Immature natural killer cell (primary cell): ENCODE measurements at regions not wholly inside any gene's neighbourhood (a gene's known extent, or its start where the extent isn't known, plus 50 kb on each side); places are given as distances from the start of the nearest gene placed in this dataset.

Experiments
- DNase-seq, 3 donors: peaks; one replicate each; pipeline ENCODE4 v3.0.0; 2022; ENCODE audit warnings: mixed read lengths in 1 of 3
- H3K27ac Mint-ChIP-seq, 6 donors: one replicate each; pipeline ENCODE4 v1.8.0; 2020; ENCODE audit warnings: mixed read lengths in 6 of 6, mild to moderate bottlenecking in 5 of 6, inconsistent platforms in 4 of 6, moderate library complexity in 3 of 6
- H3K27me3 Mint-ChIP-seq, 3 donors: one replicate each; pipeline ENCODE4 v1.8.0; 2020 to 2021; ENCODE audit warnings: low read depth in 3 of 3, mild to moderate bottlenecking in 3 of 3, mixed read lengths in 3 of 3, moderate library complexity in 3 of 3, inconsistent platforms in 1 of 3
- H3K36me3 Mint-ChIP-seq, 3 donors: one replicate each; pipeline ENCODE4 v1.8.0; 2020; ENCODE audit warnings: mixed read lengths in 3 of 3, inconsistent platforms in 2 of 3, mild to moderate bottlenecking in 2 of 3
- H3K4me1 Mint-ChIP-seq, 2 donors: one replicate each; pipeline ENCODE4 v1.8.0; 2020; ENCODE audit warnings: inconsistent platforms in 2 of 2, mild to moderate bottlenecking in 2 of 2, mixed read lengths in 2 of 2, moderate library complexity in 1 of 2
- H3K4me3 Mint-ChIP-seq, 5 donors: one replicate each; pipeline ENCODE4 v1.8.0; 2020; ENCODE audit warnings: mild to moderate bottlenecking in 5 of 5, mixed read lengths in 5 of 5, inconsistent platforms in 3 of 5, moderate library complexity in 3 of 5
- H3K9me3 Mint-ChIP-seq, 6 donors: one replicate each; pipeline ENCODE4 v1.8.0; 2020; ENCODE audit warnings: mild to moderate bottlenecking in 6 of 6, mixed read lengths in 6 of 6, inconsistent platforms in 4 of 6, moderate library complexity in 3 of 6

DNA sequence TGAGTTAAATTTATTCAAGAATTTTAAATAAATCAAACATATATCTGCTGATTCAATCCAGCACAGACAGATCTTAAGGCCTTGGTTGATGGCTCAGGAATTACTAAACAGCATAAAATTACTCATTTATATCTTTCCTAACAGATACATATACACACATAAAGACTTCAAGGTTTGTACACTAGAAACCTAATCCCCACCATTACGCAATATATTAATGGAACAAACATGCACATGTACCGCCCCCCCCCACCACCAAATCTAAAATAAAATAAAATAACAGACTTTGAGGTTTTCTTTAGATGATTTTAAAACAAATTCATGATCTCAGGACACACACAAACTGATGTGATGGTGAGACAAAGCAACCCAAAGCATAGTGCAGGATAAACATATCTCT is 333.9 kb upstream of the DDX53 start:
- H3K9me3 Mint-ChIP-seq, result peaks cover 0 to 6% (median 3%) of the 10 kb centered on the region in 6 donors
- no peaks in the 10 kb centered on the region for H3K4me1 Mint-ChIP-seq
- H3K27ac Mint-ChIP-seq, result no peak overlapping the region
- peaks cover 2 to 7% (median 2%) of the 10 kb centered on the region in 3 donors for H3K27me3 Mint-ChIP-seq
- no peaks in the 10 kb centered on the region for H3K36me3 Mint-ChIP-seq
- DNase-seq, result no peak
- H3K4me3 Mint-ChIP-seq, result no peak overlapping the region

DNA sequence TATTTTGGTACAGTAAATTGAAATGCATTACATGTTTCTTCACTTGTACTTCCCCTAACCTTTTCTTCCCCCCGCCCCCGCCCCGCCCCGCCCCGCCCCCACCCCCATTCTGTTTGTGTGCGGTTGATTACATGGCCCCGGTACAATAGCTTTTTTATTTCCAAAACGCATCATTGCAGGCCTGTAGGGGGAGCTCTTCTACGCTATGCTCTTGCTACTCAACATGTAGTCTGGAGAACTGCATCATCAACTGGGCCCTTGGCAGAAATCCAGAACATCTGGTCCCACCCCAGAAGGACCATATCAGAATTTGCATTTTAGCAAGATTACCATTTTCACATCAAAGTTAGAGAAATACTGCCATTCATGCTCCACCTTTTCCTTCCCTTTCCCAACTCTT is 333.3 kb upstream of the DDX53 start:
- Mint-ChIP-seq H3K27ac (no peak overlapping the region), H3K9me3 (peaks cover 0 to 6% (median 3%) of the 10 kb centered on the region in 6 donors), H3K27me3 (peaks cover 2 to 7% (median 3%) of the 10 kb centered on the region in 3 donors), H3K4me1 (no peaks in the 10 kb centered on the region), H3K36me3 (no peaks in the 10 kb centered on the region), H3K4me3 (no peak overlapping the region)
- DNase-seq, result no peak

DNA sequence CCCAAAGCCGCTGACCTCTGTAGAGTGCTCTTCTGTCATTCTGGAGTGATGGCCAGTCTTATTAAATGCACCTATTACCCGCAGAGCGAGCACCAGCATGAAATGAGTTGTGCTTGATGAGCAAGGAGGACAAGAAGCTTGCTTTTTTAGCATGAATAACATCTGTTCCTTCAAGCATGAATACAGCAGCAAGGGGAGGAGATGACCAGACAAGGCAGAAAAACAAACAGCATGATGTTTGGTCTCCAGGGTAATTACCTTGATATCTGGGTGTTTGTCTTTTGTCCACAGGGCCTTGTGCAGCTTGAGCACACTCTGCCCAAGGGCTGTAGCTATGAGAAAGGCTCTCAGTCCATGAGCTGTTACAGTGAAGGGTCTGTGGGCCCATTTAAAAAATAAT is 324.8 kb upstream of the DDX53 start:
- H3K9me3 Mint-ChIP-seq, result peaks cover 0 to 4% (median 2%) of the 10 kb centered on the region in 6 donors
- H3K4me1 Mint-ChIP-seq, result no peaks in the 10 kb centered on the region
- peaks cover 0 to 9% (median 4%) of the 10 kb centered on the region in 3 donors for H3K27me3 Mint-ChIP-seq
- H3K4me3 Mint-ChIP-seq, result no peak overlapping the region
- no peak overlapping the region for H3K27ac Mint-ChIP-seq
- DNase-seq, result no peak
- H3K36me3 Mint-ChIP-seq, result no peaks in the 10 kb centered on the region

DNA sequence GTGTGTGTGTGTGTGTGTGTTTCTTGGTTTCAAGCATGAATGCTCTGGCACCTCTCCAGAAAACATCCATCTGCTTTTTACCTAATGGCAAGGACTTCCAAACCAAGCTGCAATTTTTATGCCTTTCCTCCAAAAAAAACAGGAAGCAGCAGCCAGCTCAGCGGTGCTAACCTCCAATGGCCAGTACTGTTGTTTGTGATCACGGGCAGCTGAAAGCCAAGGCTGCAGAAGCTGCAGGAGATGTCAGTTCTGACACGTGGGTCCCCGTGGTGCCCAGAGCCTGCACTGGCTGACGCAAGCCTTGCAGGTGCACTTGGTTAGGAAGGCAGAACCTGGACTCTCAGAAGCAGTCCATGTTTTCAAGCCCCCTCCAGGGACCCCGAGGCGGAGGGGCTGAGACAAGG is 313.6 kb upstream of the DDX53 start:
- Mint-ChIP-seq H3K36me3 (no peaks in the 10 kb centered on the region), H3K27me3 (peaks cover 0 to 3% (median 2%) of the 10 kb centered on the region in 3 donors), H3K9me3 (peaks cover 0 to 7% (median 2%) of the 10 kb centered on the region in 6 donors), H3K4me3 (no peak overlapping the region), H3K27ac (no peak overlapping the region), H3K4me1 (no peaks in the 10 kb centered on the region)
- DNase-seq, result no peak

DNA sequence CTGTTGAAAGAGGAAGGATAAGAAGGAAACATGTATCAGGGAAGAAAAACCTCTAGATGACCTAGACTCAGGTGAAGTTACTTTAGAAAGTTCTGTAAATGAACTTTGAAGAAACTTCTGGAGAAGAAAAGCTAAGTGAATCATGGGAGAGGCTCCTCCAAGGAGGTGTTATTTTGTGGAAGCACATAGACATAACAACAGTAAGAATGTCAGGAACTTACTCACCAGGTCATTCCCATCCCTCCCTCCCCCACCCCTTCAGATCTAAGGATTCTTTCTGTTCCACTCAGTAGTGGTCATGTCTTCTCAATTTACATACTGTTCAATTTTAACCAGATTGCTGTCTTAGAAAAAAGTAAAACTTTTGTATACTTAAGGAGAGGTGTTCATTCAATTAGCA is 310.5 kb upstream of the DDX53 start:
- Mint-ChIP-seq H3K27me3 (peaks cover 0 to 8% (median 0%) of the 10 kb centered on the region in 3 donors), H3K9me3 (peaks cover 0 to 5% (median 2%) of the 10 kb centered on the region in 6 donors), H3K4me3 (no peak overlapping the region), H3K36me3 (no peaks in the 10 kb centered on the region), H3K27ac (no peak overlapping the region), H3K4me1 (no peaks in the 10 kb centered on the region)
- no peak for DNase-seq

DNA sequence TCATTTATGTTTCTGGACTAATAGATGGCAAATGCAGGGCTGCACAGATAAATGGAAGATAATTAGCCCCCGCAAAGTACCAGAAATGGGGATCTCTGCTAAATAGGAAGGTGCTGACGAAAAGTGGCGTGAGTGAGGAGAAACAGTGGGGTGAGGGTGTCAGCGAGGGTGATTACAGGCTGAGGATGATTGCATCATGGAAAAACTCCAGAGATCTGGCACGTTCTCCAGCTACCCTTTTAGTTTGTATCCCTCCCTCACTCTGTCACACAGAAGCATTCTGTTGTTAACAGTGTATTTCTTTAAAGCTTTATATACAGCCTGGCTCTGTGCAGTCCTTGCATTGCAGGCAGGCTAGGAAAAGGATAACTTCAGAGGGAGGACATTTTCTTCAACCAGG is 309.6 kb upstream of the DDX53 start:
- no peaks in the 10 kb centered on the region for H3K4me1 Mint-ChIP-seq
- H3K9me3 Mint-ChIP-seq, result peaks cover 0 to 5% (median 2%) of the 10 kb centered on the region in 6 donors
- no peak overlapping the region for H3K27ac Mint-ChIP-seq
- no peak for DNase-seq
- peaks cover 0 to 8% (median 0%) of the 10 kb centered on the region in 3 donors for H3K27me3 Mint-ChIP-seq
- H3K4me3 Mint-ChIP-seq, result no peak overlapping the region
- H3K36me3 Mint-ChIP-seq, result no peaks in the 10 kb centered on the region

DNA sequence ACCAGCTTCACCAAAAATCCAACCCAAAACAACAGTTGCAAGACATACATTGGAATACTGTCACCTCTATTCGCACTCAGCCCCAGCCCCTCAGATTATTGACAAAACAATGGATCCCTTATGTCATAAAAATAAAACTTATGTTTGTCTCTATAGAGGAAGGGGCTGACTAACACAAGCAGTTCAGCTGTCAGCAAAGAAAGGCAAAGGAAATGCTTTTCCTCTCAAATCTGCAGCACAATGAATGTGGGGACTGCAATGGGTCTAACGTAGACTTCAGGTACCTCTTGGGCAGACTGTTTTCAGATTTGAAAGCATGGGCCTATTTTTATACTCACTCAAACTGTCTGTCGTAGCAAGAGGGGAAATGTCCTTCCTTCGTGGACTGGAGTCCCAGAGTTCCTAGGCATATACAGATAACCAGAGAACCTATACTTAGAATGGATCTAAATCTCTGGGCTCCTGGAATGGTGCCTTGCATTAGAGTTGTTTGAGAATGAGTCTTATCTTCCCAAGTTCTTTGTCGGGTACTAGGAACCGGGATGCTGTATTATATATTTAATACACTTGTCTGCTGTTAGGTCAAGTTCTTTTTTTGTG is 307.7 kb upstream of the DDX53 start:
- Mint-ChIP-seq H3K36me3 (no peaks in the 10 kb centered on the region), H3K4me1 (no peaks in the 10 kb centered on the region), H3K27ac (no peak overlapping the region), H3K9me3 (peaks cover 0 to 5% (median 3%) of the 10 kb centered on the region in 6 donors), H3K4me3 (no peak overlapping the region), H3K27me3 (peaks cover 0 to 8% (median 0%) of the 10 kb centered on the region in 3 donors)
- DNase-seq, result no peak

DNA sequence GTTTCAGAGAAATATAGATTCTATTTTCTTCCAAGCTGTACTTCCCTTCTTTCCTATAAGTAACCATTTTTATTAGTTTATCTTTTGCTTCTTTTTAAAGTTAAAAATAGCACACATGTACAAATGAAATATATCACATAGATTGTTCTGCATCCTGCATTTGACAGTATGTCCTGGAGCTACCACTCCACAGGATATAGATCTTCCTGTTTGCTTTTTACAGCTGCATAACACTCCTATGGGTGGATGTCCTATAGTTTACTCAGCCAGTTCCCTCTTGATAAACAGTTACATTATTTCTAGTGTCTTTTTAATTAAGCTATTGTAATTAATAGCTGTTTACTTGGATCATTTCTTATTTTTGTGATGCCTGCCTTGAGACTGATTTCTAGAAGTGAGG is 301.6 kb upstream of the DDX53 start:
- Mint-ChIP-seq H3K9me3 (peaks cover 0 to 4% (median 3%) of the 10 kb centered on the region in 6 donors), H3K27ac (no peak overlapping the region), H3K36me3 (no peaks in the 10 kb centered on the region), H3K4me1 (no peaks in the 10 kb centered on the region), H3K27me3 (peaks cover 0 to 4% (median 0%) of the 10 kb centered on the region in 3 donors), H3K4me3 (no peak overlapping the region)
- DNase-seq, result no peak

DNA sequence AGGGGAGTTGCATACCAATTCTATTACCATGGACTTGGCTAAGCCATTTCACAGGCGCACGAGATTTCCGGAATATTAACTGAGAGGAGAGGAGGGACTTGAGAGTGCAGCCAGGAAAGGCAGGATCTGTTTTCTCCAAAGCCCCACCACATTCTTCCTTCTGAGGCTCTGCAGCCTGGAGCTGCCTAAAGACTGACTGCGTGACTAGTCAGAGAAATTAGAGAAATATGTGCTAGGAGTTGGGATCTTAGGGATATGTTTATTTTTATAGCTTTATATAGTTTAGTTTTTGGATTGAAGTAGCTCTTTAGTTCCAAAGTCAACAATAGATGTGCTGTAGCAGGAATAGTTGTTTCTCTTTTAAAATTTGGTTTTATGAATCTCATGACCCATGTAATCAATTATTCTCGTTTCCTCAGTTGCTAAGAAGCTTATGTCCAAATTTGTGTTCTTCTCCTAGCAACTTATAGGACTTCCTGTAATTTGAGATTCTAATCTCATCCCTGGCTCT is 300.1 kb upstream of the DDX53 start:
- DNase-seq, result no peak
- no peak overlapping the region for H3K27ac Mint-ChIP-seq
- no peaks in the 10 kb centered on the region for H3K4me1 Mint-ChIP-seq
- H3K9me3 Mint-ChIP-seq, result peaks cover 0 to 8% (median 4%) of the 10 kb centered on the region in 6 donors
- H3K36me3 Mint-ChIP-seq, result no peaks in the 10 kb centered on the region
- no peak overlapping the region for H3K4me3 Mint-ChIP-seq
- no peaks in the 10 kb centered on the region for H3K27me3 Mint-ChIP-seq

DNA sequence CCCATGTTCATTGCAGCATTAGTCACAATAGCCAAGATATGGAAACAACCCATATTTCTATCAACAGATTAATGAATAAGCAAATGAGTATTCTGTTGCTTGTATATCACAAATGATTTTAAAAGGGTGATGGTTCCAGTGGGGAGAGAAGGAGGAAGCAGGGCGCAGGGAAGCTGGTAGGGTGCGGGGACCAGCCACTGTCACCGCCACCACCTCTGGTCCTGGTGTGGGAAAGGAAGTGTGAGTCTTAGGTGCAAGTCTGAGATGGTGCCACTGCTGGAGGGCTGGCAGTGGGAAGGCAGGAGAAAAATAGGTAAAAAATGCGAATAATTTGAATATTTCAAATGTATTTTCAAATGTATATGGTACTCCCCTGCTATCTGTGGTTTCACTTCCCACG is 286.8 kb upstream of the DDX53 start:
- Mint-ChIP-seq H3K4me3 (no peak overlapping the region), H3K4me1 (no peaks in the 10 kb centered on the region), H3K9me3 (peaks cover 0 to 4% (median 0%) of the 10 kb centered on the region in 6 donors), H3K36me3 (no peaks in the 10 kb centered on the region), H3K27ac (no peak overlapping the region), H3K27me3 (no peaks in the 10 kb centered on the region)
- DNase-seq, result no peak

DNA sequence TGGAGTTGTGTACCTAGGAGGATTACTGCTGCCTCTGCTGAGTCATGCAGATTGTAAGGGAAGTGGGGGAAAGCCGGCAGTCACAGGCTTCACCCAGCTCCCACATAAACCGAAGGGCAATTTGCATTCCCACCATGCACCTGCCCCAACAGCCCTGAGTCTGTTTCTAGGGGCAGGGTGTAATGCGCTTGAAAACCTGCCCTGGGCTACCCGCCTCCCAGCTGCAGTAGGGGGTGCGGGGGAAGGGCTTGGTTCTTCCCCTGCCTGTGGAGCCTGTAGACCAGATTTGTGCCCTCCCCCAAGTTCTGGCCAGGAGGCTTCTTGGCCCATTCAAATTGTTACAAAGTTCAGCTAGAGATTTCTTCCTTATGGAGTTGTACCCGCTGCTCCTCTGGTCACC is 269.2 kb upstream of the DDX53 start:
- peaks cover 0 to 6% (median 1%) of the 10 kb centered on the region in 3 donors for H3K27me3 Mint-ChIP-seq
- H3K4me1 Mint-ChIP-seq, result no peaks in the 10 kb centered on the region
- H3K9me3 Mint-ChIP-seq, result peaks cover 0 to 4% (median 0%) of the 10 kb centered on the region in 6 donors
- no peaks in the 10 kb centered on the region for H3K36me3 Mint-ChIP-seq
- H3K4me3 Mint-ChIP-seq, result no peak overlapping the region
- H3K27ac Mint-ChIP-seq, result no peak overlapping the region
- DNase-seq, result no peak

DNA sequence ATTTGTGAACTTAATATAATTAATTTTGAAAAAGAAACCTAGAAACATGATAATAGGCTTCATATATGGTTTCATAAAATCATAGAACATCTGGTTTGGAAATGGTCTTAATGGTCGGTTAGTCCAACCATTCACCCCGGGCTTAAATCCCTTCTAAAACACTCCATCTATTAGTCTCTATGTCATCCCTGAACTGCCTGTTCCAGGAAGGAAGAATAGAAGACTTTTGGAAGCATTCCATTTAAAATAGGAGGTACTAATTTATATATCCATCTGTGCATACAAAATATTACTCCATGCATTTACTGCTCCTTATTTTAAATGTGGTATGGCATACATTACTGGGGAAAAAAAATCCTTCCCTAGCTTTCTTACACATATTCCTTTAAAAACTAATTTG is 262.2 kb upstream of the DDX53 start:
- Mint-ChIP-seq H3K27me3 (peaks cover 0 to 5% (median 1%) of the 10 kb centered on the region in 3 donors), H3K4me1 (no peaks in the 10 kb centered on the region), H3K9me3 (peaks cover 0 to 2% (median 0%) of the 10 kb centered on the region in 6 donors), H3K4me3 (no peak overlapping the region), H3K36me3 (no peaks in the 10 kb centered on the region), H3K27ac (no peak overlapping the region)
- DNase-seq, result no peak

DNA sequence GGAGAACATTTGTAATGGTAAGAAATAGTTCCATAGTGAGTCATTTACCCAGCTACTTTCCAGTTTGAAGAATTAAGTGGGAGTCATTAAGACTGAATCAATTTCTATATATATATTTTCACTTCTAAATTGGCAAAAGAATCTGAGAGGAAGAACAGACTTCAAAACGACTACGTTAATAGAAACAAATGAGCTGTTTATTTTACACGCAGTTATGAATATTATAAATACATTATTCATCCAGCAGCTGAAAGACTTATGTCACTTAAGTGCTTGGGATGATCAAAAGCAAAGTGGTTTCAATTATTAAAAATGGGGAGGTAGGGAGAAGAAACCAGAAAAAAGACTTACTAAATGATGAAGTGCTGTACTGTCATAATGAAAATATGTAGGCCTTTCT is 260.5 kb upstream of the DDX53 start:
- DNase-seq, result no peak
- Mint-ChIP-seq H3K9me3 (no peaks in the 10 kb centered on the region), H3K36me3 (no peaks in the 10 kb centered on the region), H3K27ac (no peak overlapping the region), H3K4me1 (no peaks in the 10 kb centered on the region), H3K4me3 (no peak overlapping the region), H3K27me3 (peaks cover 0 to 2% (median 0%) of the 10 kb centered on the region in 3 donors)

DNA sequence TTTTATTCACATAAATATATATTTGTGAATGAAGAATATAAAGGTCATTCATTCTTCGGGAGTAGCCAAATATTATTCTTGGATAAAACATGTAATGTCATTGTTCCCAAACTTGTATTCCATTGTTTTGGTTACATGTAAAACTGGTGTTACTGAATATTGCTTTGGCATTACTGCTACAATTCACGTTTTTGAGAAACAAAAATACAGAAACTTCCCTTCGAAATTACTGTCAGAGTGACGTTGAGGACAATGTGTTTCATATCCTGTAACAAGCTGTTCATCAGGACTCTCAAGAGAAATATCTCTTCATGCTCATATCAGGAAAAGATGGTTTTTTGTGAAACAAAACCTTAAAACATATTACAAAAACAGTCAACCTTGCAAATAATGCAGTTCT is 258.9 kb upstream of the DDX53 start:
- peaks cover 0 to 6% (median 0%) of the 10 kb centered on the region in 3 donors for H3K27me3 Mint-ChIP-seq
- no peaks in the 10 kb centered on the region for H3K36me3 Mint-ChIP-seq
- H3K4me1 Mint-ChIP-seq, result no peaks in the 10 kb centered on the region
- H3K9me3 Mint-ChIP-seq, result no peaks in the 10 kb centered on the region
- no peak for DNase-seq
- no peak overlapping the region for H3K4me3 Mint-ChIP-seq
- no peak overlapping the region for H3K27ac Mint-ChIP-seq

DNA sequence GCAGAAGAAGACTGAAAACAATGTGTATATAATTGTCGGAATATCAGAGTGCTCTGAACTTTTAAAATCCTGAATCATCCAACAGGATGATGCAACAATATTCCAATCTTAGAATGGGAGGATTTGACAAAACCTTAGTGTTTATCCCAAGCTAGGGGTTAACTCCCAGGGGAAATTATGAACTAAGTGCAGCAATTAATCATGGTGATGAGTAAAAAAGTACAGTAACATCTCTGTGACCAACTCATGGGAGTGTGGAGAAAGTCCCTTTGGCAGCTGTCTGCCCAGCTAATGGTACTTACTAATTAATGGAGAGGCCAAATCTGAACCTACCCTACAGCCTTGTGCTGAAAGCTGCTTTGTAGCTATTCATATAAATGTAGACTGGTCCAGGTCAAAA is 257.6 kb upstream of the DDX53 start:
- no peaks in the 10 kb centered on the region for H3K36me3 Mint-ChIP-seq
- no peak for DNase-seq
- H3K4me1 Mint-ChIP-seq, result no peaks in the 10 kb centered on the region
- no peaks in the 10 kb centered on the region for H3K9me3 Mint-ChIP-seq
- H3K27ac Mint-ChIP-seq, result no peak overlapping the region
- H3K27me3 Mint-ChIP-seq, result peaks cover 0 to 6% (median 1%) of the 10 kb centered on the region in 3 donors
- H3K4me3 Mint-ChIP-seq, result no peak overlapping the region
